NB4 (cell line): ENCODE measurements at regions not wholly inside any gene's neighbourhood (a gene's known extent, or its start where the extent isn't known, plus 50 kb on each side); places are given as distances from the start of the nearest gene placed in this dataset.

ENCODE experiments used
- DNase-seq: peaks from one replicate; pipeline ENCODE4 v3.0.0; 2010; ENCODE audit warnings: low read depth
- H3K4me3 ChIP-seq: one replicate; pipeline ENCODE4 v1.5.1; 2011; ENCODE audit warnings: mild to moderate bottlenecking, low read depth, low read length, moderate library complexity
- MYC ChIP-seq: IDR thresholded peaks from 2 replicates; pipeline ENCODE4 v1.6.1; 2011; ENCODE audit warnings: low read depth, low read length
- POLR2A ChIP-seq: IDR thresholded peaks from 2 replicates; pipeline ENCODE4 v1.6.1; 2011; ENCODE audit warnings: mild to moderate bottlenecking; ENCODE audit not compliant: insufficient read length; ENCODE audit errors: extremely low read depth
- TF ChIP-seq, protein P1 (sequence below): IDR thresholded peaks from 2 replicates; pipeline ENCODE4 v1.6.1; 2011; ENCODE audit warnings: low read depth, low read length
- TF ChIP-seq, protein P2 (sequence below): IDR thresholded peaks from one replicate; pipeline ENCODE4 v1.5.1; 2012; ENCODE audit warnings: low read depth, low read length

DNA sequence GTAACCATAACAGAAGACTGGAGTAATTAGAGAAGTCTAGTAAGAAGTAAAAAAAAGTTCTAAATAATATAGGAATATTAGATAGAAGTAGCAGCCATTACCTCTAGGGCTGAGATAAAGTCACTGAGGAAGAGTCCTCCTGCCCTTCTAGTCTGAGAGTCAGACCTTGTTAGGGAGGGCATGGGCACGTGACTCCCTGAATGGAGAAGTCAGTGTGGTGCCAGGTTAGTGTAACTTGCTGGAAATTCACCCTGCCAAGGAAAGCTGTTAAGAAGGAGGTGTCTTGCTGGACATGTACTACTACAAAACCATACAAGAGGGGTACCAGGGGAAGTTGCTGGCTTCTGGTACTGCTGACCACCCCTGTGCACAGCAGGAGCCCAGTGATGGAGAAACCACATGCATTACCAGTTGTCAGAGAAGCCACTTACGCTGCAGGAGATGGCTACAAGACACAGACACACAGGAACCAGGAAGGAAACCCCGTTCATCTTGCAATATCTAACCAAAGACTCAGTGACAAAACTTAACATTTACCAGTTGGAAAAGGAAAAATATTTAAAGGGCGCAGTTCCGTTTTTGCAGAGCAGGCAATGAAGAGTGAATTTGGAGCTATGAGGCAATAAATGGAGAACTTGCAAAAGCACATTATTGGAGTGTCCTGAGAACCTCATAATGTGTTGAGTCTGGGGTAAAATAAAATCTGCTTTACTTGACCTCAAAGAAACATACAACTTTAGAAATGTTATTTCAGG is 77.2 kb upstream of the TLK1 start:
- DNase-seq: peak; percentile 85
- TF ChIP-seq, protein P1, sequence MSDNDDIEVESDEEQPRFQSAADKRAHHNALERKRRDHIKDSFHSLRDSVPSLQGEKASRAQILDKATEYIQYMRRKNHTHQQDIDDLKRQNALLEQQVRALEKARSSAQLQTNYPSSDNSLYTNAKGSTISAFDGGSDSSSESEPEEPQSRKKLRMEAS: peak; percentile 63
- TF ChIP-seq MYC: no peak; the same call in 1 of the 2 replicates

DNA sequence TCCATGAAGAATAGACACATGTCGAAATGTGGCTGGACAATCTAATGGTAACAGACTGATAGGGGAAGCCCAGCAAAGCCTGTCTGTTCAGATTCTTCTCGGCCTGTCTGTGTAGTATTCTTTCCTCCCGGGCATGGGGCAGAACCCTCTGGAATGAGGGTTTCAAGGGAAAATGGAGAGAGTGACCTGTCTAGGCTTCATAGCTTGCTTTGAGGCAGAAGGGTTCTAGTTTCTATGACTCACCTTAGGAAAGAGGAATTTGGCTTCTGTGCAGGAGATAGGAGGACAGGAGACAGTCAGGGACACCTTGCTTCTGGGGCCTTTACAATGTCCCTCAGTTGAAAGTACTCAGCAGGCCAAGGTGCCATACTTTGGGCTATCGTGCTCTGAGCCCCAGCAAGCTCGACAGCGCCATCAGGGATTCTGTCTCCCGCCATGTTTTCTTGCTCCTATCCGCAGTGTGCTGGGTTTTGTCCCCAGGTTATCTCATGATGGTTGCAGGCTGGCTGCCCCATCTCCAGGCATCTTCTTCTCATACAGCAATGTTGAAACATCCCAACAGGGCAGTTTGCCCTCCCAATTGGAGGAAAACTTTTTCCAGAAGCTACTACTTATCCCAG is 74.7 kb upstream of the TLK1 start:
- TF ChIP-seq MYC (no peak), POLR2A (no peak)
- TF ChIP-seq, protein P2, sequence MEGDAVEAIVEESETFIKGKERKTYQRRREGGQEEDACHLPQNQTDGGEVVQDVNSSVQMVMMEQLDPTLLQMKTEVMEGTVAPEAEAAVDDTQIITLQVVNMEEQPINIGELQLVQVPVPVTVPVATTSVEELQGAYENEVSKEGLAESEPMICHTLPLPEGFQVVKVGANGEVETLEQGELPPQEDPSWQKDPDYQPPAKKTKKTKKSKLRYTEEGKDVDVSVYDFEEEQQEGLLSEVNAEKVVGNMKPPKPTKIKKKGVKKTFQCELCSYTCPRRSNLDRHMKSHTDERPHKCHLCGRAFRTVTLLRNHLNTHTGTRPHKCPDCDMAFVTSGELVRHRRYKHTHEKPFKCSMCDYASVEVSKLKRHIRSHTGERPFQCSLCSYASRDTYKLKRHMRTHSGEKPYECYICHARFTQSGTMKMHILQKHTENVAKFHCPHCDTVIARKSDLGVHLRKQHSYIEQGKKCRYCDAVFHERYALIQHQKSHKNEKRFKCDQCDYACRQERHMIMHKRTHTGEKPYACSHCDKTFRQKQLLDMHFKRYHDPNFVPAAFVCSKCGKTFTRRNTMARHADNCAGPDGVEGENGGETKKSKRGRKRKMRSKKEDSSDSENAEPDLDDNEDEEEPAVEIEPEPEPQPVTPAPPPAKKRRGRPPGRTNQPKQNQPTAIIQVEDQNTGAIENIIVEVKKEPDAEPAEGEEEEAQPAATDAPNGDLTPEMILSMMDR: no peak
- TF ChIP-seq, protein P1: no peak
- H3K4me3 ChIP-seq: no peak overlapping the region
- no peak for DNase-seq

More for the DNA sequence above, 77.2 kb upstream of the TLK1 start:
- no peak overlapping the region for H3K4me3 ChIP-seq

DNA sequence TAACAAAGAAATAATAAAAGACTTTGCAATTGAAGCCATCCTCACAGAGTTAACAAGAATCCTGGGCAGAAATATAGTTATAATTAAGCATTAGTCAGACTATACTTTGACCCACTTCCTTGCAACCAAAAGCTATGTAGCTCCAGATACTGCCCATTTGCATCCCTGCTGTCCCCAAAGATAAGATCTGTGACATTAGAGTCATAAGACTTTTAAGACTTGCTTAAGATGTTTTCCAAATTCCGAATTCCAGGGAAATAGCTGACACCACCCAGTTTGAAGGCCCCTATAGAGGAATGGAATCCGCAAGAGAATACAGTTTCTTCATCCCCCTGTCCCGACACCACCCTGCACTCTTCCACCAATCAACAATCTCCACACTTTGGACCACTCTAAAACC is 69.5 kb upstream of the TLK1 start:
- H3K4me3 ChIP-seq: no peak overlapping the region
- no peak for TF ChIP-seq MYC
- TF ChIP-seq POLR2A: no peak
- TF ChIP-seq, protein P1: no peak
- TF ChIP-seq, protein P2: no peak
- DNase-seq: no peak

DNA sequence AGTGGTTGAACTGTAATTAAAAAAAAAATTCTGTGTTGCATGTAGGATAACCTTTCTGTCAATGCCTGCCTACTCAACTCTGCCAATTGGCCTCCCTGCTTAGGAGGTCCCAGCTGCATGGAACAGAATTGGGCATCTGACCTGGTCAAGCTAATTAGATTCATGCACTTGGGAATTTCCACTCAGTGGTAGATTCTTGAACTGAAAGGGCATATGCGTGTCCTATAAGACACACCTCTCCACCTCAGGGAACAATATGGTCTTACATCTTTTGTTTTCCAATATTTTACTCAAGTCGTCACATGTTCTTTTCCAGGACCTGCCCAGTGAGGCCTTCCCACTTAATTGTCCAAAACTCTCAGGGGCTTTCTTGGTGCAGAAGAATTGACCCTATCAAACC is 68.1 kb upstream of the TLK1 start:
- H3K4me3 ChIP-seq: no peak overlapping the region
- DNase-seq: no peak
- TF ChIP-seq POLR2A: no peak

DNA sequence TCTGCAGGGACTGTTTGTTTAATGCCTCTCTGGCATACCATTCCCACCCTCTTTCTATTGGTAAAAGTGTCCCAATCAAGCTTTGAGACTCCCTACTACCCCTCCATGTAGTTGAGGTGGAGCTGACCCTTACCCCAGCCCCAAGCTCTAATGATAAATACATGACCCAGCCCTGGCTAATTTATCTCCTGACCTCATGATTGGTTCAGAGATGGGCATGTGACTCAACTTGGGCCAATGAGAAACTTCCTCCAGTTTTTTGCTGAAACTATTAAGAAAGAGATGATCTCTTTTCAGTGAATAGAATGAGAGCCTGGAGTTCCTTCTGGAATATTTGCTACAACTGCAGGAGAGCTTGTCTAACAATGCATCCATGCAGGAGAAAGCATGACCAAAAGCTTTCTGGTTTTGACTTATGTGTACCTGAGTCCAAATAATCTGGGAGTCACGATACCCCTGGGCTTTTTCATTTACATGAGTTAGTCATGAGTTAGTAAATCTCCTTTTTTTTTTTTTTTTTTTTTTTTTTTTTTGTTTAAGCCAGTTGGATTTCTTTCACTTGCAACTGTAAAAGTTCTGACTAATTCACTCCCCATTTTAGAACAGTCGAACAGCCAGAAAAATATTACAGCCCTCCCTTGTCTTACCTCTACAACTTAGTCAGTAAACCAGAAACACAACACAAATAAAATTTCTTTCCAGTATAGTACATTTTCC is 66.5 kb upstream of the TLK1 start:
- no peak for TF ChIP-seq POLR2A
- TF ChIP-seq, protein P2: no peak
- TF ChIP-seq MYC: no peak
- TF ChIP-seq, protein P1: no peak
- no peak for DNase-seq
- H3K4me3 ChIP-seq: no peak overlapping the region

DNA sequence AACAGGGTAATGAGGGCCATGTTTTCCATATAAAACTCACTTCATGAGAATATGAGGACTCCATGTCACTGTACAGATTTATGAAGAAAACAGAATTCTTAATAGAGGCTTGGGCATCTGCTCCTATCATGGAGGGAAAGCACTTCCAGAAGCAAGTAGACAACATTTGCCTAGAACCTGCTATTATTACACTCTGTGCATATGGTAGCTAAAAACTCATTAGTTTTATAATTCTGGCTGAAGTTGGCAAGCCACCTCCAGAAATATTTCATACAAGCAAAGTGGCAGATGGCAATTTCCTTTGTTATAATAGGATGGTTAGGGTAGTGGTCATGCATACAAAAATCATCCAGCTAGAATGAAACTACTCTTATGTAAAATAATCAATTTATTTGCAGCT is 65.8 kb upstream of the TLK1 start:
- no peak for DNase-seq
- no peak overlapping the region for H3K4me3 ChIP-seq
- TF ChIP-seq, protein P1: no peak
- TF ChIP-seq POLR2A (no peak), MYC (no peak)
- TF ChIP-seq, protein P2: no peak
